Endodermal cell (in vitro differentiated cells): ENCODE measurements at regions not wholly inside any gene's neighbourhood (a gene's known extent, or its start where the extent isn't known, plus 50 kb on each side); places are given as distances from the start of the nearest gene placed in this dataset.

Experiments
- DNase-seq: peaks from one replicate; pipeline ENCODE4 v3.0.0-alpha.2; 2017
- H3K27ac ChIP-seq: 2 replicates; pipeline ENCODE4 v1.5.1; 2013; ENCODE audit warnings: mild to moderate bottlenecking, low read depth, low read length, moderate library complexity
- H3K27me3 ChIP-seq: 2 replicates; pipeline ENCODE4 v1.6.1; 2013; ENCODE audit warnings: mild to moderate bottlenecking, low read length, moderate library complexity; ENCODE audit not compliant: insufficient read depth, control insufficient read depth, poor library complexity, severe bottlenecking
- H3K36me3 ChIP-seq: 2 replicates; pipeline ENCODE4 v1.7.0; 2013; ENCODE audit warnings: mild to moderate bottlenecking, low read length, moderate library complexity; ENCODE audit not compliant: control insufficient read depth, insufficient read depth
- H3K4me1 ChIP-seq: one replicate; pipeline ENCODE4 v1.7.0; 2013; ENCODE audit warnings: low read length; ENCODE audit not compliant: control insufficient read depth, insufficient read depth
- H3K4me3 ChIP-seq: 2 replicates; pipeline ENCODE4 v1.5.1; 2013; ENCODE audit warnings: mild to moderate bottlenecking, low read length, moderate library complexity
- H3K9ac ChIP-seq: 2 replicates; pipeline ENCODE4 v1.6.1; 2013; ENCODE audit warnings: mild to moderate bottlenecking, low read length, moderate library complexity; ENCODE audit not compliant: poor library complexity, severe bottlenecking; ENCODE audit errors: extremely low read depth
- H3K9me3 ChIP-seq: 2 replicates; pipeline ENCODE4 v1.6.1; 2013; ENCODE audit warnings: mild to moderate bottlenecking, low read length, moderate library complexity; ENCODE audit not compliant: control insufficient read depth
- H3K27ac Mint-ChIP-seq: 2 replicates; pipeline ENCODE4 v1.8.0; 2020; ENCODE audit warnings: mixed read lengths
- H3K27me3 Mint-ChIP-seq: 2 replicates; pipeline ENCODE4 v1.8.0; 2021; ENCODE audit warnings: mild to moderate bottlenecking, mixed read lengths; ENCODE audit not compliant: insufficient read depth
- H3K36me3 Mint-ChIP-seq: 2 replicates; pipeline ENCODE4 v1.8.0; 2020; ENCODE audit warnings: low read depth, mixed read lengths
- H3K4me1 Mint-ChIP-seq: 2 replicates; pipeline ENCODE4 v1.8.0; 2020; ENCODE audit warnings: mixed read lengths
- H3K4me3 Mint-ChIP-seq: 2 replicates; pipeline ENCODE4 v1.8.0; 2020; ENCODE audit warnings: mild to moderate bottlenecking, moderate library complexity, mixed read lengths
- H3K9me3 Mint-ChIP-seq: 2 replicates; pipeline ENCODE4 v1.8.0; 2020; ENCODE audit warnings: mild to moderate bottlenecking, mixed read lengths
- WGBS, 2 experiments: methylation state at CpG; one replicate each; pipeline versions ENCODE4 v1.1.5 to v1.1.7; 2013; ENCODE audit warnings: missing lambda C conversion rate in 2 of 2, mixed read lengths in 1 of 2; ENCODE audit not compliant: insufficient coverage in 1 of 2, insufficient read length in 1 of 2; 5-methylcytosine and 5-hydroxymethylcytosine counted together
- TF ChIP-seq, protein P1 (sequence below): fragments of 200-600 bp; sonication (generic); conservative IDR thresholded peaks from 2 replicates; pipeline ENCODE4 v1.5.0; 2021; ENCODE audit warnings: antibody characterized with exemption, mild to moderate bottlenecking

GRCh38 chr10:130485958-130486895 lies 350.0 kb downstream of the GLRX3 start:
- TF ChIP-seq, protein P1, sequence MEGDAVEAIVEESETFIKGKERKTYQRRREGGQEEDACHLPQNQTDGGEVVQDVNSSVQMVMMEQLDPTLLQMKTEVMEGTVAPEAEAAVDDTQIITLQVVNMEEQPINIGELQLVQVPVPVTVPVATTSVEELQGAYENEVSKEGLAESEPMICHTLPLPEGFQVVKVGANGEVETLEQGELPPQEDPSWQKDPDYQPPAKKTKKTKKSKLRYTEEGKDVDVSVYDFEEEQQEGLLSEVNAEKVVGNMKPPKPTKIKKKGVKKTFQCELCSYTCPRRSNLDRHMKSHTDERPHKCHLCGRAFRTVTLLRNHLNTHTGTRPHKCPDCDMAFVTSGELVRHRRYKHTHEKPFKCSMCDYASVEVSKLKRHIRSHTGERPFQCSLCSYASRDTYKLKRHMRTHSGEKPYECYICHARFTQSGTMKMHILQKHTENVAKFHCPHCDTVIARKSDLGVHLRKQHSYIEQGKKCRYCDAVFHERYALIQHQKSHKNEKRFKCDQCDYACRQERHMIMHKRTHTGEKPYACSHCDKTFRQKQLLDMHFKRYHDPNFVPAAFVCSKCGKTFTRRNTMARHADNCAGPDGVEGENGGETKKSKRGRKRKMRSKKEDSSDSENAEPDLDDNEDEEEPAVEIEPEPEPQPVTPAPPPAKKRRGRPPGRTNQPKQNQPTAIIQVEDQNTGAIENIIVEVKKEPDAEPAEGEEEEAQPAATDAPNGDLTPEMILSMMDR = no peak
- no peak overlapping the region for H3K9ac ChIP-seq
- H3K27me3 ChIP-seq = no peaks in the 10 kb centered on the region
- no peak overlapping the region for H3K27ac ChIP-seq
- Mint-ChIP-seq H3K4me3 (no peak overlapping the region), H3K27ac (no peak overlapping the region), H3K9me3 (no peaks in the 10 kb centered on the region), H3K27me3 (no peaks in the 10 kb centered on the region), H3K4me1 (peaks cover 13% of the 10 kb centered on the region), H3K36me3 (no peaks in the 10 kb centered on the region)
- no peaks in the 10 kb centered on the region for H3K4me1 ChIP-seq
- no peaks in the 10 kb centered on the region for H3K9me3 ChIP-seq
- no peak overlapping the region for H3K4me3 ChIP-seq
- no peaks in the 10 kb centered on the region for H3K36me3 ChIP-seq
- no peak for DNase-seq
- 91 to 94% methylated on average over 20 to 29 of the region's 29 CpGs for WGBS, 2 experiments

DNA sequence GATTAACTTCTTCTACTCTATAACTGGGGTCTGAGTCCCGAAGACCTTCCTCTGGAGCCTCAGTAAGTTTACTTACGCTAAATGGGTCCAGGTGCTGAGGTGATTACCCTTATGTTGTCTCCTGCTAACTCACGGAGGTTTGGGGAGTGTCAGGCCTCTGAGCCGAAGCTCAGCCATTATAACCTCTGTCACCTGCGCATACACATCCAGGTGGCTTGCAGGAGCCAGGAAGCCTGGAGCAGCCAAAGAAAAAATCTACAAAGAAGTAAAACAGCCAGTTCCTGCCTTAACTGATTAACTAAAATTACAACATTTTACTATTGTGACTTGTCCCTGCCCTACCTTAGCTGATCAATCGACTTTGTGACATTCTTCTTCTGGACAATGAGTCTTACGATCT lies 350.7 kb downstream of the GLRX3 start:
- 91 to 94% methylated on average over 7 of the region's 7 CpGs for WGBS, 2 experiments
- TF ChIP-seq, protein P1 = no peak
- no peak for DNase-seq
- Histone ChIP-seq H3K9me3 (no peaks in the 10 kb centered on the region), H3K36me3 (no peaks in the 10 kb centered on the region), H3K4me1 (no peaks in the 10 kb centered on the region), H3K27me3 (no peaks in the 10 kb centered on the region), H3K9ac (no peak overlapping the region), H3K27ac (no peak overlapping the region), H3K4me3 (no peak overlapping the region)
- Mint-ChIP-seq H3K9me3 (no peaks in the 10 kb centered on the region), H3K36me3 (no peaks in the 10 kb centered on the region), H3K27ac (peak overlapping the region; percentile 58), H3K4me3 (no peak overlapping the region), H3K27me3 (no peaks in the 10 kb centered on the region), H3K4me1 (peaks cover 14% of the 10 kb centered on the region)

DNA sequence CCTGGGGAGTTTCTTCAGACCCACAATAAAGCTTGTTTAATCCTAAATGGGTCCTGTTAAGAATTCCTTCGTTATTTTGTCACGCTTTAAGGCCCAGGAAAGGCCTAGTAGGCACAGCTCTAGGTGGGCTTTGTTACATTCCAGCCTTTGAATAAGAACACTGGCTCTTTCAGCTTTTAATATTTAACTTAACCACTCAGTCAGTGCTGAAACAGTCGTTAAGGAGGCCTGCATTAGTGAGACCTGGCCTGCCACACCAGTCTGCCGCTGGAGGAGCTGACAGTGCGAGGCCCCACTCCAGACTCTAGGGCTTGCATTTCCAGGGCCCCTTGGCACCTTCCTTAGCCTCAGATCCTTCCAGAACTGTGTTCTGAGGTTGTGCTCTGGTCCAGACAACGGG lies 351.4 kb downstream of the GLRX3 start:
- no peak overlapping the region for H3K9ac ChIP-seq
- Mint-ChIP-seq H3K9me3 (no peaks in the 10 kb centered on the region), H3K4me3 (no peak overlapping the region), H3K27ac (peak overlapping the region; percentile 58), H3K4me1 (peaks cover 14% of the 10 kb centered on the region), H3K27me3 (no peaks in the 10 kb centered on the region), H3K36me3 (no peaks in the 10 kb centered on the region)
- no peak for DNase-seq
- no peaks in the 10 kb centered on the region for H3K36me3 ChIP-seq
- H3K9me3 ChIP-seq = no peaks in the 10 kb centered on the region
- TF ChIP-seq, protein P1 = no peak
- H3K4me1 ChIP-seq = no peaks in the 10 kb centered on the region
- WGBS, 2 experiments = 59 to 69% methylated on average over 5 to 6 of the region's 6 CpGs
- no peaks in the 10 kb centered on the region for H3K27me3 ChIP-seq
- no peak overlapping the region for H3K27ac ChIP-seq
- no peak overlapping the region for H3K4me3 ChIP-seq
